Central memory CD8-positive, alpha-beta T cell (primary cell): ENCODE measurements at regions not wholly inside any gene's neighbourhood (a gene's known extent, or its start where the extent isn't known, plus 50 kb on each side); places are given as distances from the start of the nearest gene placed in this dataset.

Source experiments
- ATAC-seq: fragments of 150-1000 bp; cut with Tn5 transposase; replicated peaks from 2 replicates; pipeline ENCODE4 v1.10.0; 2022; ENCODE audit warnings: mild to moderate bottlenecking, moderate FRiP score, moderate number of reproducible peaks; ENCODE audit not compliant: poor library complexity, severe bottlenecking; ENCODE audit errors: extremely low read depth
- DNase-seq, 2 donors: peaks; one replicate each; pipeline ENCODE4 v3.0.0; 2021; ENCODE audit warnings: low spot score in 2 of 2
- H3K27ac Mint-ChIP-seq: one replicate; pipeline ENCODE4 v1.8.0; 2022; ENCODE audit warnings: low read depth, mild to moderate bottlenecking, moderate library complexity, mixed read lengths
- H3K27me3 Mint-ChIP-seq: one replicate; pipeline ENCODE4 v1.8.0; 2022; ENCODE audit warnings: mixed read lengths
- H3K36me3 Mint-ChIP-seq: one replicate; pipeline ENCODE4 v1.8.0; 2022; ENCODE audit warnings: mild to moderate bottlenecking, moderate library complexity, mixed read lengths; ENCODE audit not compliant: insufficient read depth
- H3K4me1 Mint-ChIP-seq: one replicate; pipeline ENCODE4 v1.8.0; 2022; ENCODE audit warnings: mixed read lengths
- H3K4me3 Mint-ChIP-seq: one replicate; pipeline ENCODE4 v1.8.0; 2022; ENCODE audit warnings: mild to moderate bottlenecking, moderate library complexity, mixed read lengths
- H3K9me3 Mint-ChIP-seq: one replicate; pipeline ENCODE4 v1.8.0; 2022; ENCODE audit warnings: mixed read lengths

- Mint-ChIP-seq H3K27ac (no peak overlapping the region), H3K4me1 (no peaks in the 10 kb centered on the region), H3K27me3 (no peaks in the 10 kb centered on the region), H3K4me3 (no peak overlapping the region), H3K9me3 (peaks cover 23% of the 10 kb centered on the region), H3K36me3 (no peaks in the 10 kb centered on the region)
- DNase-seq (no peak), ATAC-seq (no peak)
Observed at GRCh38 chr16:73536931-73537330, 489.0 kb upstream of the ZFHX3 start.

DNA sequence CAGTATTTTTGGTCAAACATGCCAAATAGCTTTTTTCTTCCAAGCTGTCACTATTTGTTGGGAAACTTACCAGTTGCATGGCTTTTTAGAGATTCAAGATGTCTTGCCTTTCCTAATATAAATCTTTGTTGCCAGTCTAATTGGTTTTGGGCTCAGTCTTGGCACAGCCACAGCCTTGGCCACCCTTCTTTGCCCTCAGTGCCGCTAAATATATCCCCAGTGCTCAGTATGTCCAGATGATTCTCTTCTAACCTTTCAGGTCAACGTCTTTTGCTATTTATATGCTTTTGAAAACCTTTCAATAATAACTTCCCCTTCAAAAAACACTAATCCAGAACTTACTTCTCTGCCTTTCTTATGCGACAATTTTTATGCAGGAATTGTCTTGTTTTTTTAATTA is 483.1 kb upstream of the ZFHX3 start:
- DNase-seq (no peak), ATAC-seq (no peak)
- H3K27me3 Mint-ChIP-seq, result no peaks in the 10 kb centered on the region
- H3K36me3 Mint-ChIP-seq, result no peaks in the 10 kb centered on the region
- no peak overlapping the region for H3K27ac Mint-ChIP-seq
- H3K4me1 Mint-ChIP-seq, result no peaks in the 10 kb centered on the region
- peaks cover 32% of the 10 kb centered on the region for H3K9me3 Mint-ChIP-seq
- H3K4me3 Mint-ChIP-seq, result no peak overlapping the region

DNA sequence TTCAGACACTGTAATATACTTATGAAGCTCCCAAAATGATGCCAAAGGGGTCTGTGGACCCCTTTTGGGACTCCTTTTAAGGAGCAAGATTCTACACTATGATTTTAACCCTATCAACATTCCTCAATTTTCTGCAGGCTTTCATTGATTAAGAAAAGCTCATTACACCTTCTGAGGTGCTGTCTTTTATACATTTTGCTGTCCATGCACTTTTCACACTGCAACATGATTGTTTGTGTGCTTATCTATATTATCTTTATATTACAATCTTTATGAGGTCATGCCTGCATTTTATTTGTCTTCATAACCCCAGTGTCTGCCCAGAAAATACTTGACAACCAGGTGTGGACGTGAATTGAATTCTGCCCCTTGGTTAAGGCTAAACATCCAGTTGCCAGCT is 482.6 kb upstream of the ZFHX3 start:
- no peaks in the 10 kb centered on the region for H3K4me1 Mint-ChIP-seq
- H3K36me3 Mint-ChIP-seq, result no peaks in the 10 kb centered on the region
- H3K9me3 Mint-ChIP-seq, result peaks cover 32% of the 10 kb centered on the region
- H3K27me3 Mint-ChIP-seq, result no peaks in the 10 kb centered on the region
- H3K4me3 Mint-ChIP-seq, result no peak overlapping the region
- no peak overlapping the region for H3K27ac Mint-ChIP-seq
- ATAC-seq, result no peak
- no peak for DNase-seq

- H3K4me1 Mint-ChIP-seq, result no peaks in the 10 kb centered on the region
- DNase-seq, result no peak
- no peak for ATAC-seq
- no peaks in the 10 kb centered on the region for H3K27me3 Mint-ChIP-seq
- peaks cover 32% of the 10 kb centered on the region for H3K9me3 Mint-ChIP-seq
- H3K4me3 Mint-ChIP-seq, result no peak overlapping the region
- H3K27ac Mint-ChIP-seq, result no peak overlapping the region
- H3K36me3 Mint-ChIP-seq, result no peaks in the 10 kb centered on the region
Observed at GRCh38 chr16:73529303-73530012, 481.5 kb upstream of the ZFHX3 start.

DNA sequence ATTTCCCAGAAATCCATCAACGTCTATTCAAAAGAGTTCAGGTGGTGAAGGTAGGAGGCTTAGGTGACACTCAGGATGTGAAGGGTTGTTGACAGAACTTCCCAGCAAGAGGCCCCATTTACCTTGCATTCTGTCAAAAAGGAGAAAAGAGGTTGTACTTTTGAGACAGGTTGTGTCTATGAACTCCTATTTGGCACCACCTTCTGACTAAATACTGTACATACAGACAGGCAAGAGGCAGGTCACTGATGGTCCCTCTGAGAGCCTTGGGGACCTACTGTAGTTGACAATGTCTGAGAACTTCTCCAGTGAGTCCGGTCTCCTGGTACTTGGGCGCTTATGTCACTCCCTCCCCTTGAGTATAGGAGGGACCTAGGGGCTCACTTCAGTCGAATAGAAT is 479.3 kb upstream of the ZFHX3 start:
- DNase-seq (no peak), ATAC-seq (no peak)
- no peaks in the 10 kb centered on the region for H3K36me3 Mint-ChIP-seq
- no peak overlapping the region for H3K4me3 Mint-ChIP-seq
- H3K27me3 Mint-ChIP-seq, result no peaks in the 10 kb centered on the region
- no peak overlapping the region for H3K27ac Mint-ChIP-seq
- peaks cover 17% of the 10 kb centered on the region for H3K9me3 Mint-ChIP-seq
- H3K4me1 Mint-ChIP-seq, result no peaks in the 10 kb centered on the region

- no peak for DNase-seq
- Mint-ChIP-seq H3K9me3 (peaks cover 14% of the 10 kb centered on the region), H3K4me1 (no peaks in the 10 kb centered on the region), H3K27me3 (no peaks in the 10 kb centered on the region), H3K4me3 (no peak overlapping the region), H3K36me3 (no peaks in the 10 kb centered on the region), H3K27ac (no peak overlapping the region)
- no peak for ATAC-seq
Observed at GRCh38 chr16:73526011-73526804, 478.3 kb upstream of the ZFHX3 start.

DNA sequence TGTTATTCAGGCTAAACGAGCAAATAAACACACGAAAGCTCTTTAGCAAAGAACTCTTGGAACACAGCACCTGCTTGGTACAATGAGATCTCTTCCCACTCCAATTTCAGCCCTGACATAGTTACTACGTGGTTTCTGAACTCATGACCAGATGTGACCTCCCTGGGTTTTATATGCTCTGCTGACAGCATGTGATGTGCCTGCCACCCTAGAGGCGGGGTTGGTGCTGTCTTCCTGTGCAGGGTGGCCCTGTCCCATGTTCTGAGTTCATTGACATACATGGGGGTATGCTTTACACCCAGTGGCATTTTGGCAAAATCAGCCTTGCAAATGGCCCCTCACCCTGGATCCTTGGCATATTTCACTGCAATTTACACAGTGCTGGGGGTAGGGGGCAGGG is 475.3 kb upstream of the ZFHX3 start:
- H3K4me1 Mint-ChIP-seq, result no peaks in the 10 kb centered on the region

GRCh38 chr16:73521499-73521898 is 473.6 kb upstream of the ZFHX3 start:
- H3K4me1 Mint-ChIP-seq, result no peaks in the 10 kb centered on the region
- H3K36me3 Mint-ChIP-seq, result no peaks in the 10 kb centered on the region
- ATAC-seq, result no peak
- H3K4me3 Mint-ChIP-seq, result no peak overlapping the region
- no peak overlapping the region for H3K27ac Mint-ChIP-seq
- no peak for DNase-seq
- peaks cover 8% of the 10 kb centered on the region for H3K9me3 Mint-ChIP-seq
- no peaks in the 10 kb centered on the region for H3K27me3 Mint-ChIP-seq

More for the DNA sequence above, 475.3 kb upstream of the ZFHX3 start:
- H3K9me3 Mint-ChIP-seq, result peaks cover 6% of the 10 kb centered on the region
- H3K36me3 Mint-ChIP-seq, result no peaks in the 10 kb centered on the region
- no peak overlapping the region for H3K27ac Mint-ChIP-seq
- ATAC-seq (no peak), DNase-seq (no peak)
- no peak overlapping the region for H3K4me3 Mint-ChIP-seq
- no peaks in the 10 kb centered on the region for H3K27me3 Mint-ChIP-seq

GRCh38 chr16:73515616-73516015 is 467.7 kb upstream of the ZFHX3 start:
- peaks cover 18% of the 10 kb centered on the region for H3K9me3 Mint-ChIP-seq
- H3K27ac Mint-ChIP-seq, result no peak overlapping the region
- no peaks in the 10 kb centered on the region for H3K4me1 Mint-ChIP-seq
- no peaks in the 10 kb centered on the region for H3K27me3 Mint-ChIP-seq
- no peaks in the 10 kb centered on the region for H3K36me3 Mint-ChIP-seq
- DNase-seq (no peak), ATAC-seq (no peak)
- H3K4me3 Mint-ChIP-seq, result no peak overlapping the region

- no peak for ATAC-seq
- H3K4me1 Mint-ChIP-seq, result no peaks in the 10 kb centered on the region
Observed at GRCh38 chr16:73510852-73511251, 462.9 kb upstream of the ZFHX3 start.

DNA sequence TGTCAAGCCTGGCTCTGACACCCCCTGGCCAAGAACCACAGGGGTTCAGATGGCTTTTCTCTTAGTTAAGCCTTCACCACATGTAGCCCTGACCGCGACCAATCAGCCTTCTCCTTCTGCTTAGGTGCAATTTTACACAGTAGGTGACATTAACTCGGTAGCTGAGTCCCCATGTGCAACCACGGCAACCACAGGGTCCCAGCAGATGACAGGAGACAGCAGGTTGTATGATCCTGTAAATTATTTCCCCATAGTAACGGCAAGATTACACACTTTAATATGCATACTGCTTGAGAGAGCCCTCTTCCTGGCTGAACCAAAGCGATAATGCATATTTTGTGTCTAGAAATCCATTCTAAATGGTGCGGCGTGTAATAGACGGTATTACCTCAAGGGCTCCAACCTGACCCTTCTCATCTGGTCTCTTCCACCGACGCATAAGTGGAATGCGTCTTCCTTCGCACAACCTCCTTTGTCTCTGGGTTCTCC is 458.7 kb upstream of the ZFHX3 start:
- ATAC-seq, result no peak
- no peak overlapping the region for H3K4me3 Mint-ChIP-seq
- H3K9me3 Mint-ChIP-seq, result peaks cover 20% of the 10 kb centered on the region
- H3K36me3 Mint-ChIP-seq, result no peaks in the 10 kb centered on the region
- no peak overlapping the region for H3K27ac Mint-ChIP-seq
- DNase-seq, result no peak
- H3K4me1 Mint-ChIP-seq, result no peaks in the 10 kb centered on the region
- no peaks in the 10 kb centered on the region for H3K27me3 Mint-ChIP-seq

More at GRCh38 chr16:73510852-73511251, 462.9 kb upstream of the ZFHX3 start:
- no peaks in the 10 kb centered on the region for H3K27me3 Mint-ChIP-seq
- H3K27ac Mint-ChIP-seq, result no peak overlapping the region
- no peaks in the 10 kb centered on the region for H3K36me3 Mint-ChIP-seq
- H3K4me3 Mint-ChIP-seq, result no peak overlapping the region
- DNase-seq, result no peak
- peaks cover 32% of the 10 kb centered on the region for H3K9me3 Mint-ChIP-seq

DNA sequence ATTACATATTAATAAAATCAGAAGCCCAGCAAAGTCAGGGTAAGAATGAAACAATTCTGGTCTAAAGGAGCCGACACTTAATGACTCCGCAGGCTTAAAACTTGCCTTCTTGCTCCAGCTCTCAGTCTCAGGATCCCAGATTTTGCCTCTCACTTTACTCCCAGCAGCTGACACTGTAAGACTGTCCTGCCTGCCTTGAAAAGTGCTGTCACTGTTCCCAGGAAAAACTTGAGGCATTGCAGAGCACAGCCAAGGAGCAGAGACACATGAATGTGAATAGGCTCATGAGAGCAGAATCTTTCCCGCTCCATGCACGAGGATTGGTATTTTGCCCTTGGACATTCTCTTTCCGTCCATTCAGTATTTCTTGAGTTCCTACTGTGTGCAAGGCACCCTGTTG is 457.6 kb upstream of the ZFHX3 start:
- DNase-seq, result no peak
- Mint-ChIP-seq H3K4me3 (no peak overlapping the region), H3K36me3 (no peaks in the 10 kb centered on the region), H3K4me1 (no peaks in the 10 kb centered on the region), H3K9me3 (peaks cover 20% of the 10 kb centered on the region), H3K27ac (no peak overlapping the region), H3K27me3 (no peaks in the 10 kb centered on the region)
- no peak for ATAC-seq
